ENCODE measurements at regions not wholly inside any gene's neighbourhood (a gene's known extent, or its start where the extent isn't known, plus 50 kb on each side); places are given as distances from the start of the nearest gene placed in this dataset.
"Not testable (repeated sequence)": the region's sequence is repeated elsewhere in the genome, so short reads cannot be mapped to it uniquely, and the experiment has no call there.

DNA sequence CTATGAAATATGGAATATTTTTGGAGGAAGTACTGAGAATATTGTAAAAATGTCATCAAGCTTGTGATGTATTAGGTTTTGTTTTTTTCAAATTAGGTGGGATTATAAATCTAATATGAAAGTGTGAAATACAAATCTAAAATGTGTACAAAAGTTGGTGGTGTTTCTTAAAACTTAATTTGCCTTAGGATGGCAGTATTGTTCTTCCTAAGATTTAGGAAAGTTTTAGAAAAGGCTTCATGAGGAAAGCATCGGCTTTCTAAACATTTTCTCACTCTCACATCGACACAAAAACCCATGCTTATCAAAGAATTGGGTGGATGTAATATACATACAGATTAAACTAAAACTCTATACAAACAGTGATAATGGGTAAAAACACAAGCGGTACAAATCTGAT is 972.0 kb upstream of the PCDH20 start:
- H3K9me3 Mint-ChIP-seq (ENCODE audit: unreplicated experiment), result no peaks in the 10 kb centered on the region
- H3K36me3 Mint-ChIP-seq (ENCODE audit: unreplicated experiment), result no peaks in the 10 kb centered on the region
- H3K27ac Mint-ChIP-seq (ENCODE audit: unreplicated experiment), result no peak overlapping the region
- no peak for DNase-seq (ENCODE audit: extremely low spot score, unreplicated experiment)
- peak overlapping the region; percentile 54 for H3K4me3 Mint-ChIP-seq (ENCODE audit: unreplicated experiment)
- TF ChIP-seq, protein P1, sequence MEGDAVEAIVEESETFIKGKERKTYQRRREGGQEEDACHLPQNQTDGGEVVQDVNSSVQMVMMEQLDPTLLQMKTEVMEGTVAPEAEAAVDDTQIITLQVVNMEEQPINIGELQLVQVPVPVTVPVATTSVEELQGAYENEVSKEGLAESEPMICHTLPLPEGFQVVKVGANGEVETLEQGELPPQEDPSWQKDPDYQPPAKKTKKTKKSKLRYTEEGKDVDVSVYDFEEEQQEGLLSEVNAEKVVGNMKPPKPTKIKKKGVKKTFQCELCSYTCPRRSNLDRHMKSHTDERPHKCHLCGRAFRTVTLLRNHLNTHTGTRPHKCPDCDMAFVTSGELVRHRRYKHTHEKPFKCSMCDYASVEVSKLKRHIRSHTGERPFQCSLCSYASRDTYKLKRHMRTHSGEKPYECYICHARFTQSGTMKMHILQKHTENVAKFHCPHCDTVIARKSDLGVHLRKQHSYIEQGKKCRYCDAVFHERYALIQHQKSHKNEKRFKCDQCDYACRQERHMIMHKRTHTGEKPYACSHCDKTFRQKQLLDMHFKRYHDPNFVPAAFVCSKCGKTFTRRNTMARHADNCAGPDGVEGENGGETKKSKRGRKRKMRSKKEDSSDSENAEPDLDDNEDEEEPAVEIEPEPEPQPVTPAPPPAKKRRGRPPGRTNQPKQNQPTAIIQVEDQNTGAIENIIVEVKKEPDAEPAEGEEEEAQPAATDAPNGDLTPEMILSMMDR (IDR thresholded peaks at IDR 0.05), result peak; percentile 61
- H3K4me1 Mint-ChIP-seq (ENCODE audit: unreplicated experiment), result peaks cover 5% of the 10 kb centered on the region
- H3K27me3 Mint-ChIP-seq (ENCODE audit: unreplicated experiment), result no peaks in the 10 kb centered on the region

DNA sequence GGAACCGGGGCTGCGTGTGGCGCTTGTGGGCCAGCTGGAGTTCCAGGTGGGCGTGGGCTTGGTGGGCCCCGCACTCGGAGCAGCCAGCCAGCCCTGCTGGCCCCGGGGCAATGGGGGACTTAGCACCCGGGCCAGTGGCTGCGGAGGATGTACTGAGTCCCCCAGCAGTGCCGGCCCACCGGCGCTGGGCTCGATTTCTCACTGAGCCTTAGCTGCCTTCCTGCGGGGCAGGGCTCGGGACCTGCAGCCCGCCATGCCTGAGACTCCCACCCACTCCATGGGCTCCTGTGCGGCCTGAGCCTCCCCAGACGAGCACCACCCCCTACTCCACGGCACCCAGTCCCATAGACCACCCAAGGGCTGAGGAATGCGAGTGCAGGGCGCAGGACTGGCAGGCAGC is 963.6 kb upstream of the PCDH20 start:
- not testable (repeated sequence) for DNase-seq (ENCODE audit: extremely low spot score, unreplicated experiment); H3K4me1 Mint-ChIP-seq (ENCODE audit: unreplicated experiment); H3K27me3 Mint-ChIP-seq (ENCODE audit: unreplicated experiment); H3K36me3 Mint-ChIP-seq (ENCODE audit: unreplicated experiment); H3K27ac Mint-ChIP-seq (ENCODE audit: unreplicated experiment); H3K9me3 Mint-ChIP-seq (ENCODE audit: unreplicated experiment); H3K4me3 Mint-ChIP-seq (ENCODE audit: unreplicated experiment)

DNA sequence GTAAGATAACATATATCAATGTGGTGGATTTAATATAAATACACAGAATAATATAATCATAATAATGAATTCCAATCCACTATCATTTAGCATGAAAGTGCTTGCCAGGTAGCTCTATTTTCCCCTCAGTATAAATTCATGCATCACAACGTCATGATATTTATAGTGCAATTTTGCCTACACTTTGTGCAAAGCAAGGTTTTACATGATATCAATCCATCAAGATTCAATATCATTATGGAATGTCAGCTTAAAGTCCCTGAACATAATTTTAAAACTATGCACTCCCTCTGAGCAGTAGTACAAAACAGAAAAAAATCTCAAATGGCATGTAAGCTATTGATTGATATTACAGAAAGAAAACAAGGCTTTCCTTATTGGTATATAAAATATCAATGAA is 962.2 kb upstream of the PCDH20 start:
- Mint-ChIP-seq H3K4me1 (ENCODE audit: unreplicated experiment) (no peaks in the 10 kb centered on the region), H3K9me3 (ENCODE audit: unreplicated experiment) (no peaks in the 10 kb centered on the region), H3K4me3 (ENCODE audit: unreplicated experiment) (no peak overlapping the region), H3K27me3 (ENCODE audit: unreplicated experiment) (no peaks in the 10 kb centered on the region), H3K27ac (ENCODE audit: unreplicated experiment) (no peak overlapping the region), H3K36me3 (ENCODE audit: unreplicated experiment) (no peaks in the 10 kb centered on the region)
- DNase-seq (ENCODE audit: extremely low spot score, unreplicated experiment), result no peak
- TF ChIP-seq, protein P1 (IDR thresholded peaks at IDR 0.05), result no peak

DNA sequence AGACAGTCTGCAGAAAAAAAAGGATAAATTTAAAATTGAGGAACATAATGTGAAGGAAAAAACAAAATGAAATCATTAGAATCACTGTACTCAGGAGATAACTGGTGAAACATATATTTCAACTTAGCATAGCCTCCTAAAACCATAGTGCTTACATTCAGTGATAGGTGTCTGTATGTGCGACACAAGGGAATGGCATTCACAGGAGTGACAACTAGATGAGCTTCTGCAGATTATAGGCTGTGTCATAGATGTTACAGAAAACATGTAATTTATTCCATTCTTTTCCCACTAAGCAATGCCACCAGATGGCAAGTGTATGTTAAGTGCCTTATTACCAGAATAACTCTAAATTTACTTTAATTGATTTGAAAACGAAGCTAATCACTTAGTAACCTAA is 960.0 kb upstream of the PCDH20 start:
- no peak for DNase-seq (ENCODE audit: extremely low spot score, unreplicated experiment)
- TF ChIP-seq, protein P1 (IDR thresholded peaks at IDR 0.05), result no peak
- Mint-ChIP-seq H3K36me3 (ENCODE audit: unreplicated experiment) (no peaks in the 10 kb centered on the region), H3K4me3 (ENCODE audit: unreplicated experiment) (no peak overlapping the region), H3K4me1 (ENCODE audit: unreplicated experiment) (no peaks in the 10 kb centered on the region), H3K27me3 (ENCODE audit: unreplicated experiment) (no peaks in the 10 kb centered on the region), H3K27ac (ENCODE audit: unreplicated experiment) (no peak overlapping the region), H3K9me3 (ENCODE audit: unreplicated experiment) (no peaks in the 10 kb centered on the region)

DNA sequence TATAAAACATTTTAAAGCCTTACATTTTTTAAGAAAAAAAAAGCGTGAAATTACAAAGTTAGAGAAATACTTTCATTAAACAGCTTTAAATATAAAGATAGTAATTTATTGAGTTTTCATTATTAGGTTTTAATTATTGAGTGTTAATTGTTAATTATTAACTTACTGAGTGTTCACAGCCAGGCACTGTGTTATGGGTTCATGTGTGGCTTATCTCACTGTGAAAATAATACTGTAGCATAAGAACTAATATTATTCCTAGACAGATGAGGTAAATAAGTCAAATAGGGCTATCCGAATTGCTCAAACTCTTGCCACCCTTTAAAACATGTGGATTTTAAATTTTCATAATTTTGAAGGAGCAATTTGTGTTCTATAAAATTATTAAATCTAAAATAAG is 956.1 kb upstream of the PCDH20 start:
- H3K27me3 Mint-ChIP-seq (ENCODE audit: unreplicated experiment), result no peaks in the 10 kb centered on the region
- H3K9me3 Mint-ChIP-seq (ENCODE audit: unreplicated experiment), result no peaks in the 10 kb centered on the region
- no peak overlapping the region for H3K4me3 Mint-ChIP-seq (ENCODE audit: unreplicated experiment)
- H3K4me1 Mint-ChIP-seq (ENCODE audit: unreplicated experiment), result peaks cover 1% of the 10 kb centered on the region
- H3K27ac Mint-ChIP-seq (ENCODE audit: unreplicated experiment), result no peak overlapping the region
- TF ChIP-seq, protein P1 (IDR thresholded peaks at IDR 0.05), result no peak
- H3K36me3 Mint-ChIP-seq (ENCODE audit: unreplicated experiment), result no peaks in the 10 kb centered on the region
- DNase-seq (ENCODE audit: extremely low spot score, unreplicated experiment), result no peak

DNA sequence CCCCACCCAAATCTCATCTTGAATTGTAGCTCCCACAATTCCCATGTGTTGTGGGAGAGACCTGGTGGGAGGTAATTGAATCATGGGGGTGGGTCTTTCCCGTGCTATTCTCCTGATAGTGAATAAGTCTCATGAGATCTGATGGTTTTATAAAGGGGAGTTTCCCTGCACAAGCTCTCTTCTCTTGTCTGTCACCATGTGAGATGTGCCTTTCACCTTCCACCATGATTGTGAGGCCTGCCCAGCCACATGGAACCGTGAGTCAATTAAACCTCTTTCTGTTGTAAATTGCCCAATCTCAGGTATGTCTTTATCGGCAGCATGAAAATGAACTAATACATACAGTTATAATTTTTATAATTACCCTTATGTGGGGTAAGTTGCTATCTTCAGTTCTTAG is 952.3 kb upstream of the PCDH20 start:
- H3K36me3 Mint-ChIP-seq (ENCODE audit: unreplicated experiment); H3K27me3 Mint-ChIP-seq (ENCODE audit: unreplicated experiment); DNase-seq (ENCODE audit: extremely low spot score, unreplicated experiment); H3K4me1 Mint-ChIP-seq (ENCODE audit: unreplicated experiment); H3K4me3 Mint-ChIP-seq (ENCODE audit: unreplicated experiment); H3K9me3 Mint-ChIP-seq (ENCODE audit: unreplicated experiment); H3K27ac Mint-ChIP-seq (ENCODE audit: unreplicated experiment): not testable (repeated sequence)
